A673 (cell line): ENCODE measurements at regions not wholly inside any gene's neighbourhood (a gene's known extent, or its start where the extent isn't known, plus 50 kb on each side); places are given as distances from the start of the nearest gene placed in this dataset.

Experiments used
- BruUV-seq: library from RNA; stranded (reverse); fragments of 400-500 nt; replicated peaks from 2 replicates; lab custom pipeline; 2021; lab: Mats Ljungman, UMichigan
- CTCF ChIA-PET: fragments of 300-600 bp; sonication (Branson Sonifier 250); formaldehyde crosslinking; loops from one replicate; lab custom pipeline; 2022; ENCODE audit warnings: antibody characterized with exemption; lab: Charles Lee
- POLR2A ChIA-PET: fragments of 300-600 bp; sonication (Branson Sonifier 250); formaldehyde crosslinking; loops from one replicate; lab custom pipeline; 2022; ENCODE audit warnings: antibody characterized with exemption; ENCODE audit not compliant: low non-redundant PET; lab: Charles Lee
- DNase-seq: peaks from one replicate; pipeline ENCODE4 v3.0.0-alpha.2; 2015; ENCODE audit warnings: low spot score
- H3K27ac ChIP-seq: fragments of 200-600 bp; sonication (generic); 2 replicates; pipeline ENCODE4 v1.5.1; 2016; ENCODE audit warnings: mixed run types, low read depth, mild to moderate bottlenecking, mixed read lengths, antibody characterized with exemption, low read length; ENCODE audit not compliant: poor library complexity, severe bottlenecking
- H3K27me3 ChIP-seq: fragments of 200-600 bp; sonication (generic); replicated peaks from 2 replicates; pipeline ENCODE4 v1.6.1; 2017; ENCODE audit warnings: mixed run types, low read depth, mild to moderate bottlenecking, mixed read lengths, antibody characterized with exemption, low read length; ENCODE audit not compliant: insufficient read depth, poor library complexity
- H3K36me3 ChIP-seq: fragments of 200-600 bp; sonication (generic); 2 replicates; pipeline ENCODE4 v1.6.1; 2016; ENCODE audit warnings: mixed run types, mild to moderate bottlenecking, mixed read lengths, antibody characterized with exemption, low read length; ENCODE audit not compliant: insufficient read depth, poor library complexity, severe bottlenecking
- H3K4me1 ChIP-seq: fragments of 200-600 bp; sonication (generic); 2 replicates; pipeline ENCODE4 v1.6.1; 2017; ENCODE audit warnings: mixed run types, mild to moderate bottlenecking, mixed read lengths, antibody characterized with exemption, low read length; ENCODE audit not compliant: insufficient read depth, poor library complexity, severe bottlenecking
- H3K4me3 ChIP-seq: fragments of 200-600 bp; sonication (generic); 2 replicates; pipeline ENCODE4 v1.5.1; 2016; ENCODE audit warnings: low read depth, mixed run types, mild to moderate bottlenecking, mixed read lengths, low read length; ENCODE audit not compliant: poor library complexity, severe bottlenecking
- H3K9me3 ChIP-seq: fragments of 200-600 bp; sonication (generic); 2 replicates; pipeline ENCODE4 v1.6.1; 2016; ENCODE audit warnings: mixed run types, low read depth, mild to moderate bottlenecking, mixed read lengths, antibody characterized with exemption, low read length; ENCODE audit not compliant: poor library complexity, severe bottlenecking
- CTCF ChIP-seq: fragments of 300-800, 200-600 bp; sonication (generic); conservative IDR thresholded peaks from 2 replicates; pipeline ENCODE4 v1.5.1; 2017; ENCODE audit warnings: low read depth, mild to moderate bottlenecking, antibody characterized with exemption, low read length, moderate library complexity, mixed read lengths
- EZH2 ChIP-seq: fragments of 200-600 bp; sonication (generic); IDR thresholded peaks from 2 replicates; pipeline ENCODE4 v1.6.1; 2017; ENCODE audit warnings: borderline replicate concordance, low read depth, mild to moderate bottlenecking, mixed read lengths, antibody characterized with exemption, low read length; ENCODE audit not compliant: poor library complexity, severe bottlenecking
- intact Hi-C: fragments of 100-400 bp; cut with micrococcal nuclease; formaldehyde crosslinking; loops from one replicate; pipeline ENCODE4 v1.10.0; 2022; ENCODE audit not compliant: unreplicated experiment

GRCh38 chr10:106370751-106371150 is 793.8 kb downstream of the SORCS1 start:
- H3K4me1 ChIP-seq = no peaks in the 10 kb centered on the region
- no peak overlapping the region for H3K27ac ChIP-seq
- ChIA-PET CTCF (no interaction called here), POLR2A (no interaction called here)
- BruUV-seq = no TSS peak
- no peaks in the 10 kb centered on the region for H3K36me3 ChIP-seq
- H3K9me3 ChIP-seq = no peaks in the 10 kb centered on the region
- TF ChIP-seq EZH2 (no peak), CTCF (no peak)
- no peaks in the 10 kb centered on the region for H3K27me3 ChIP-seq
- no peak overlapping the region for H3K4me3 ChIP-seq
- intact Hi-C loops = no loop called here
- no peak for DNase-seq

- CTCF ChIA-PET = no interaction called here
- Histone ChIP-seq H3K4me1 (peaks cover 5% of the 10 kb centered on the region), H3K36me3 (no peaks in the 10 kb centered on the region), H3K4me3 (no peak overlapping the region), H3K27ac (no peak overlapping the region), H3K27me3 (no peaks in the 10 kb centered on the region), H3K9me3 (no peaks in the 10 kb centered on the region)
- no peak for TF ChIP-seq EZH2
- no peak for TF ChIP-seq CTCF
- peak; percentile 68 for DNase-seq
- intact Hi-C loops = no loop called here
- POLR2A ChIA-PET = no interaction called here
- no TSS peak for BruUV-seq
These were observed 803.6 kb downstream of the SORCS1 start for GRCh38 chr10:106360870-106361269.

GRCh38 chr10:106355450-106355849 is 809.1 kb downstream of the SORCS1 start:
- peak; percentile 36 for DNase-seq
- intact Hi-C loops = loop anchor here (10.0 kb wide), 1 partner anchor 1291 kb away; no protein-coding TSS in a partner anchor
- Histone ChIP-seq H3K9me3 (no peaks in the 10 kb centered on the region), H3K27ac (no peak overlapping the region), H3K4me3 (no peak overlapping the region), H3K4me1 (no peaks in the 10 kb centered on the region), H3K27me3 (no peaks in the 10 kb centered on the region), H3K36me3 (peaks cover 6% of the 10 kb centered on the region)
- BruUV-seq = no TSS peak
- CTCF ChIA-PET = no interaction called here
- peak; percentile 66 for TF ChIP-seq CTCF
- no peak for TF ChIP-seq EZH2
- POLR2A ChIA-PET = no interaction called here
